Activated T-cell treated with anti-CD3 and anti-CD28 coated beads for 24 hours (primary cell): ENCODE measurements at regions not wholly inside any gene's neighbourhood (a gene's known extent, or its start where the extent isn't known, plus 50 kb on each side); places are given as distances from the start of the nearest gene placed in this dataset.
"Not testable (repeated sequence)": the region's sequence is repeated elsewhere in the genome, so short reads cannot be mapped to it uniquely, and the experiment has no call there.

ENCODE experiments used
- DNase-seq: peaks from one replicate; pipeline ENCODE4 v3.0.0-alpha.2; 2020; ENCODE audit warnings: low read depth

DNA sequence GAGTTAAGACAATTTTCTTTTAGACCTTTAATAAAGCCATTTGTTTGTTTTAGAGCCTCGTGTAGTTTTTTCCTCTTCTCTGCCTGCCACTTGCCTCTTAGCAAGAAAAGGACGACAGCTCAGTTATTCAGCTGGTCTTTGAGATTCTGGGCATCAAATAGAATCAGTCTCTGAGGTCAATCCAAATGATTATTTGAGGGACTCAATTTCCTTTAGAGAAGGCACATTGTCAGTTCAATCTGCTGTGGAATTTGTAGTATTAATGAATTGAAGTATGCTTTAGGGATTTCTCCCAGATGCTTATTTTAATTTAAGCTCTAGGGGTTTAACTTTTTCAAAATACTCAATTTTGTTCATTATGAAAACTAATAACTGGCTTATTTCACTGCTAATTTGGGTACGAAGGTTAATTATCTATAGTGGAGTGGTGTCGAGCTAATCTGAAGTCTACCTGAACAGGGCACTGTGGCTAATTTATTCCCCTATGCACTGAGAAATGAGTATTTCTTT is 841.2 kb upstream of the AUTS2 start:
- DNase-seq, result no peak

DNA sequence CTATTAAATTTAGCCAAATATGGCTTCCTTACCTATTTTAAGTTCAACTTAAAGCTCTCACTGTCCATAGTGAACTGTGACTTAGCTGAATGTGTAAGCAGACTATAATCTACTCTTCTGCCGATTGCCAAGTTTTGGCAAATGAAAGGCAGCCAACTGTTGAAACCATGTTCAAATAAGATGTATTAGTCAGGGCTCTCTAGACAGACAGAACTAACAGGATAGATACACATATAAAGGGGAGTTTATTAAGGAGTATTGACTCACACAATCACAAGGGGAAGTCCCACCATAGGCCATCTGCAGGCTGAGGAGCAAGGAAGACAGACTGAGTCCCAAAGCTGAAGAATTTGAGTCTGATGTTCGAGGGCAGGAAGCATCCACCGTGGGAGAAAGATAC is 837.7 kb upstream of the AUTS2 start:
- no peak for DNase-seq

DNA sequence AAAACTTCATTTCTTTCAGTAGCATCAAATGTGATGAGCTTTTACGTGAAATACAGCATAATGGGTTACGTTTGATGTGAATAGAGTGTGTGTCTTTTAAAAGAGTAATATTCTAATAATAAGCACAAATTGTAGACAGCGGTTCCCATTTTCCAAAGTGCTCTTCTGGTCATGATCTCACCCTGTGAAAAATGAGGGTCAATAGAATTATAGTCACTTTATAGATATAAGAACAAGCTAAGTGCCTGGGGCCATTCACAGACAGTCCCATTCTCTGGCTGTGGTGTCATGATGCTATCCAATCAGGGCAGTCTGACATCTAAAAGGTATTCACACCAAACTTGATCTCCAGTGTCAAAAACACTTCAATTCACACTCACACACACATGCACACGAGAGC is 830.8 kb upstream of the AUTS2 start:
- no peak for DNase-seq

DNA sequence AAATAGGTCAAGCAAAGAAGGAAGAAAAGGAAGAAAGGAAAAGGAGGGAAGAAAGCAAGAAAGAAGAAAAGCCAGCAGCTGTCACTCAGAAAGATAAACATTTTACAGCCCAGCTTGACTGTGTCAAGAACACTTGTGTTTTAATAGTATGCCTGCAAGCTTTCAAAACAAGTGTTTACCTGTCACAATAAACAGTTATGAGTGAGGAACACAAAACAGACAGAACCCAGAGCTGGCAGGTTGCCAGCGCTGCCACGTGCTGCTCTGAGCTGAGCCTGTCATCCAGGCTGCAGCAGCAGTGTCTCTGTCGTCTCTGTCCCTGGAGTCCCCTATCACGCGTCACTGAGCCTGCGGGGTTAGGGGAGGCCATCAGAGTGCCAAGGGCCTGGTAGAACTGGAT is 827.6 kb upstream of the AUTS2 start:
- no peak for DNase-seq

DNA sequence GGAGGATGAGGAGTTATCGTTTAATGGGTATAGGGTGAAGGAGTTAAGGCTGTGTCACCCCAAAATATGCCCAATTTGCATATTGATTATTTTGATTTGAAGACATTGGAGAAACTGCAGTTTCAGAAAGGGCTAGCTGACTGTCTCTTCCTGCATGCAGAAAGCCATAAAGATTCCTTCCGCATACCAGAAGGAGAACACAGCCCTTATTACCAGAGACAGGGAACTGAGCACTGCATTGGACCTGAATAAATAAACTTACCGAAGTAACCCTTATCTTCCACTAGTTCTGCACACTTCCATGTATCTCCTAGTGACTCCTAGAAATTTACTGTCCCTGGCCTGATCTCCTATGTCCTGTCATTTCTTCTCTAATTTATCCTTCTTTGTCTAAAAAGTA is 821.9 kb upstream of the AUTS2 start:
- no peak for DNase-seq

DNA sequence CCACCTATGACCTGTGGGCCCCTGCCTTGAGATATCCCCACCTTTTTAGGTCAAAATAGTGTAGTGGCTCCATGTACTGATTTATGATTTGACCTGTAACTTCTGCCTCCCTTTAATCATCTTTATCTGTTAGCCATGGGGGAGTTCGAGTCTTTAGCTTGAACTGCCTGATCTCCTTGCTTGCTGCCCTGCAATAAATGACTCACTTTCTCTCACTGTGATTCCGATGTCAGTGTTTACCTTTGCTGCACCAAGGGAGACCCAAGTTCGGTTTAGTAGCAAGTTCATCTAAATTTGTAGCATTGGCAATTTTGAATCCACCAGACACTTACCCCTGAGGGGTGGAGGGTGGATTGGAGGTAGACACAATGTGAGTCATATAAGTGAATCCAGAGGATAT is 814.6 kb upstream of the AUTS2 start:
- DNase-seq, result no peak

DNA sequence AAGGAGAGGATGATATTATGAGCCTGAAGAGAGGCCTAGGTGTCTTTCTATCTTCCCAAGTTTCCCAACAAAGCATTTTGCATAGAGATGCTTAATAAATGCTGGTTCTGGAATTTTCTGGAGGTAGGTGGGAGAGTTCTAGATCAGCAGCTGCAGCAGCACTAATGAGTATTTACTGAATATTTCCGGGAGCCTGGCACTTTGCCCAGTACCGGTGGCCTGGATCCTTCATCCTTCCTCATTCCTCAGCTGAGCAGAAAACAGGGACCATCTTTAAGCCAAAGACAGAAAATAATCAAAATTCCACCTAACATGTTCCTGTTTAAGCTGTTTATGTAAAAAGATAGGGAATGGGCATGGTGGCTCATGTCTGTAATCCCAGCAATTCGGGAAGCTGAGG is 813.2 kb upstream of the AUTS2 start:
- DNase-seq, result no peak

DNA sequence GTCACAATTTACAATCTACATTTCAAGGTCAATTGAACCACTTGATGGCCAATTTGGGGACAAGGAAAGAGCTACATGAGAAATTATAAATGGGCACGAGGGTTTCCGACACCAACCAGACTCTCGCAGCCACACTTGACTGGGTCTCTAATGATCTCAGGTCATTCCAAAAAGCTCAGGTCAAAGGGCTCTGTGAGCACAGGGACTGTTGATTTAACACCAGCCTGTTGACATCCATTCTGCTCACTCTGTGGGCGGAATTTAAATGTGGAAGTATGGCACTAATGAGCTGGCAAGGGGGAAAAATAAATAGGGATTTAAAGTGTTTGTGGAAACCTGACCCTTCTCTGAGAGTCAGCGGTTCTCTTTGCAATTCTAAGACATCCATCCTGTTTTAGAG is 810.7 kb upstream of the AUTS2 start:
- no peak for DNase-seq

DNA sequence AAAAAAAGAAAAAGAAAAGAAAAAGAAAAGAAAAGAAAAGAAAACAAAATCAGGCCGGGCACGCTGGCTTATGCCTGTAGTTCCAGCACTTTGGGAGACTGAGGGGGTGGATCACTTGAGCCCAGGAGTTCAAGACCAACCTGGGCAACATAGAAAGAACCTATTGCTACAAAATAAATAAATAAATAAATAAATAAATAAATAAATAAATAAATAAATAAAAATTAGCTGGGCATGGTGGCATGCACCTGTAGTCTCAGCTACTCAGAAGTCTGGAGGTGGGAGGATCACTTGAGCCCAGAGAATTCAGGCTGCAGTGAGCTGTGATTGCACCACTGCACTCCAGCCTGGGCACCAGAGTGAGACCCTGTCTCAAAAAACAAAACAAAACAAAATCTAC is 809.7 kb upstream of the AUTS2 start:
- DNase-seq, result not testable (repeated sequence)

DNA sequence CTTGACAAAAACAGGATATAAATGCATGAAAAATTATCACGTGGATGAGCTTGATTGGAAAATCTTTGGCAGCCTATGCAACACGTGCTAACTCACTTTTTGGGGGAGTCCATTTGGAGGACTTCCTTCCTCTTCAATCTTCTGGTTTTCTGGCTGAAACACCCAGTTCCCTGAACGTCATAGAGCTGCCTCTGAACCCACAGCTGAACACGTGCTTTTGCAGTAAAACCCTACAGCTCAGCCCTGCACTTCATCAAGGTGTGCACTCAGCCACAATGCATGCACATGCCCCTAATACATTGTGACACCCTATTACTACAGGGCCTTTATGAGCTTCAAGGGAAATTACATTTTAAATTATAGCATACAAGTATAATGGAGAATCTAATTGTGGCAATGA is 808.7 kb upstream of the AUTS2 start:
- no peak for DNase-seq

DNA sequence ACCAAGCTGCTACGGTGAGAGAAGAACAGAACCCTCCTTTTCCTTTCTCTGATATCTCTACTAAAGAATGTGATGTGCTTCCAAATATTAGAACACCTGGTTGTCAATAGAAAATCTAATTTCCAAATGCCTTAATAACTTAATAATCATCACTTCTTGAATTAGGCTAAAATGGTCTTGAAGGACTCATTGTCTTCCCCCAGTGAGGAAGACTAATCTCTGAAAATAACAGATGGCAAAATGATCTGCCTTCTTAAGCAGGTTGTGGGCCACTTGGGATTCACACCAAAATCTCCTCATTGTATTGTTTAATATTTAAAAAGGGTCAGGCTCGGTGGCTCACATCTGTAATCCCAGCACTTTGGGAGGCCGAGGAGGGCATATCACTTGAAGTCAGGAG is 805.9 kb upstream of the AUTS2 start:
- no peak for DNase-seq

DNA sequence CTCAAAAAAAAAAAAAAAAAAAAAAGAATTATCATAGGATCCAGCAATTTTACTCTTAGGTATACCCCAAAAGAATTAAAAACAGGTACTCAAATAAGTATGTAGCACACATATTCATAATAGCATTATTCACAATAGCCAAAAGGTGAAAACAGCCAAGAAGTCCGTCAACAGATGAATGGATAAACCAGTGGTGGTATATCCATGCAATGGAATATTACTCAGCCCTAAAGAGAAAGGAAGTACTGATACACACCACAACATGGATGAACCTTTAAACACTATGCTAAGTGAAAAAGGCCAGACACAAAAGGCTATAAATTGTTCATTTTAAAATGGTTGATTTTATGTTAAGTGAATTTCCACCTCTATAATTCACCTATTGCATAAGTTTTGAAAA is 804.8 kb upstream of the AUTS2 start:
- DNase-seq, result no peak

DNA sequence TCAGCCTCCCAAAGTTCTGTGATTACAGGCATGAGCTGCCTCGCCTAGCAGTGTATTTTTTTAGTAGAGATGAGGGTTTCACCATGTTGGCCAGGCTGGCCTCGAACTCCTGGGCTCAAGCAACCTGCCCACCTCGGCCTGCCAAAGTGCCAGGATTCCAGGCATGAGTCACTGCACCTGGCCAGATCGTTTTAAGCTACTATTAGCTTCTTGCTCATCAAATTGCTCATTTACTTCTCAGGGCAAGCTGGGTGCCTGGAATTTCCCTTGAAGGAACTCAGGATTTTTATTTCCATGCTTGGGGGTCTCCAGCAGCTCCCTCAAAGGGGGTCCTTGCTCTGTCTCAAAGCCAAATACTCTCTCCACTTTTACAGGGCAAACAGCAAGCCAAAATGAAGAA is 798.0 kb upstream of the AUTS2 start:
- no peak for DNase-seq

DNA sequence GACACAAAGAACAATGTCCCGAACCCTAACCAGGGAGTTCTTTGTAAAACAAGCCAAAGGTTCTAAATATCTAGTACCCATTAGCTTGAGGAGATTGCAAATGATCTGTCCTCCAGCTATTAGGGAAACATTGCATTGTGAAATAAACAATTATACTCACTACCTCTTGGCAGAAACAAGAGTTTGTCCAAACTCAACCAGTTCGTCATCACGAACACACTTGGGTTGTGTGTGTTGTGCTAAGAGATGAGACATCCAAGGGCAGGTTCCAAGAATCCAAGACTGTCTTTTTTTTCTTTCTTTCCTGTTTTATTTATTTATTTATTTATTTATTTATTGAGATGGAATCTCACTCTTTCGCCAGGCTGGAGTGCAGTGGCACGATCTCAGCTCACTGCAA is 793.1 kb upstream of the AUTS2 start:
- DNase-seq, result no peak

DNA sequence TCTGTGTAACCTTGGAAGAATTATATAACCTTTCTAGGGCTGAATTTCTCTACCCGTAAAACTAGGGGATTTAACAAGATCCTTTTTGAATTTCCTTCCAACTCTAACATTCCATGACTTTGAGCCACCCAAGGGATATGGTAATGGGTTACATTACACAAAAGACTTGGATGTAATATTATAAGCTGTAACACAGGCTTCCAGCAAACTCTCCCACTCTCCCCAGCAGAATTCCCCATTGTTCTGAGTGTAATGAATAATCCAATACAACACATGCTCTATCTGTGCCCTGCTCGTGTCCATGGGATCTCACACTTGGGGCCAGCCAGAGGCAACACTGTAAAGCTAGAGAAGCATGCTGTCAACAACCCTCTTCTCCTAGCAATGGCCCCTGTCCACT is 790.6 kb upstream of the AUTS2 start:
- no peak for DNase-seq

DNA sequence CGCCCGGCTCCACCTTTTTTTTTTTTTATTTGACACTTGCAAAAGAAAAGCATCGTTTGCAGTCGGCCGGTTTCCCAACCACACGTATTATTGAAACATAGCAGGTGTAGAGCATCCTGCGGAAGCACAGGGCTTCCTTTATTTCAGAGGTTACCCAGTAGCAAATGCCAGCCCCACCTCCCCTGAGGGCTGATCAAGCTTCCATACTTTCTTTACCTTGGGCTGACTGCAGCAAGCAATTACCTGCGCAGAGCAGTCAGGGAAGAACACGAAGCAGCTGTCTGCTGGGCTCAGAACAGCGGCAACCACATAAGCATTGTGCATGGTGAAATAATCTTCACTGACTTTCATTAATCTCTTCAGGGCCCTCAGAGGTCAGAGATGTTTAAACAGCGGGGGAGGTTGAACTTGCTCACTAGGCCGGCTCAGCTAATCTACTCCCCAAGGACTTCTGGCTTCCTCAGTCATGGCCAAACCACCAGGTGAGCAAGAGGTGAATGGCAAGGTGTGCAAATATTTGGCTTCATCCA is 784.7 kb upstream of the AUTS2 start:
- DNase-seq, result no peak

DNA sequence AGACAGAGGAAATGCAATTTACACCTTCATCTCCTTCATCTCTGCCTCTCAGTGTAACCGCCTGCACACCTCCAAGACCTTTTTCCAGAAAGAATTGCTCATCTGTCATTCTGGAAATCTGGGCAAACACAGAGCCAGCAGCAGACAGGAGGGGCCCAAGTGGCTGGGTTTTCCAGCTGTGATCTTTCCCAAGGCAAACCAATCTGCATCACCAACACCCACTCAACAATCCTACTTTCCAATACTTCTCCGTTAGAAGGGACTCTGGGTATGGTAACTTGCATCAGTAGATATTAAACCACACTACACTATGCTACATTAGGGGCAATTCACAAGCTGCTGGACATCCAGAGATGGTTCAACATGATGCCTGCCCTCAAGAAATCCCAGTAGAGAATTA is 781.8 kb upstream of the AUTS2 start:
- DNase-seq, result no peak

DNA sequence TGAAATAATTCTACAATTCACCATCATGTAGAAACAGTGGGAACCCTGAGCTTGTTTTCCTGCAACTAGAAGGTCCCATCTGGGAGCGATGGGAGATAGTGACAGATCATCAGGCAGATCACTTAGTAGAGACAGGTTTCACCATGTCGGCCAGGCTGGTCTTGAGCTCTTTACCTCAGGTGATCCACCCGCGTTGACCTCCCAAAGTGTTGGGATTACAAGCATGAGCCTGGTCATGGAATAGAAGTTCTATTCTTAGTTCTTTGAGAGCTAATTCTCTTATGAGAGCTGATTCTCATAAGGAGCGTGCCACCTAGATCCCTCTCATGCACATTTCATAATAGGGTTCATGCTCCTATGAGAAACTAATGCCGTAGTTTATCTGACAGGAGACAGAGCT is 778.0 kb upstream of the AUTS2 start:
- DNase-seq, result no peak

DNA sequence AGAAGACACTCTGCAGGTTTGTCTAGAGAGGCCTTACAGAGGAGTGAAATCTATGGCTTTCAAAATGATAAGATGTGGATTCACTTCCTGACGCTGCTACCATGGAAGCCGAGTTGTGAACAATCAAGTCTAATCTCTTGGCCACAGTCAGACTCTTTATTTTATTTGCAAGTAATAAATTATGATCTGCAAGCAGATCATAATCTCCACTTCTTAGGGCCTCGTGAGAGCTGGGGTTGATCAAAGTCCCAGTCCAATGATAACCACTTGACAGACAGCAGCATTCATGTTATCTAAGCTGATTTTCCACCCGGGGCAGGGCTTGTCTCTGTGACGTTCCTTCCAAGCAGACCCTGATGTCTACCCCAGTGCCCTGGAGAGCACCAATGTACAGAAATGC is 776.4 kb upstream of the AUTS2 start:
- DNase-seq, result no peak

DNA sequence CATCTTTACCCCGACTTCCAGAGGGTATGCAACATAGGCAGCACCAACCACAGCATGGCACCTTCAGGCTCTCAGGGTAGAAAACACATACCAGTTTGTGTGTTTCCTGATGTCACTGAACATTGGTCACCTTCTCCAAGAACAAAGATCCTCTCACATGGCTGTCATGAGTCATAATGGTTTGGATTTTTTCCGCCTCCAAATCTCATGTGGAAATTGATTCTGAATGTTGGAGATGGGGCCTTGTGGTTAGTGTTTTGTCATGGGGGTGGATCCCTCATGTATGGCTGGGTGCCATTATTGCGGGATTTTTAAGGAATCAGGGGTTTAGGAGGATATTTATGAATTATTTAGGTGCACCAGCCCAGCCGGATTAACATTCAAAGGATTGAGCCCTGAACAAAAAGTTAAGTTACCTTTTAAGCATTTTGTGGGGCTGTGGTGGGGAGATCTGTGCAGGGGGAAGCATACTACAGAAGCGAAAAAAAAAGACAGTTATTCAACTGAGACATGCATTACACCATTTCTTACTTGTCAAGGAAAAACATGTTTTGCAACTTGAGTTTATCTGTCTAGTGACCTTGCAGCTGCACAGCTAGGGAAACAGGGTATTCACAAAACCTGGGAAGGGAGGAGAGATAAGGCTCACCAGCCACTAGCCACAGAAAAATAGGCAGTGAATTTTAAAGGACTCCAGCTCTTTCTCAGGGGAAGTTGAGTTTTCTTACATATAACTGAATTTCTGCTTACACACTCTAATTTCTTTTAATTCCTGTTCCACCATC is 774.1 kb upstream of the AUTS2 start:
- DNase-seq, result no peak

DNA sequence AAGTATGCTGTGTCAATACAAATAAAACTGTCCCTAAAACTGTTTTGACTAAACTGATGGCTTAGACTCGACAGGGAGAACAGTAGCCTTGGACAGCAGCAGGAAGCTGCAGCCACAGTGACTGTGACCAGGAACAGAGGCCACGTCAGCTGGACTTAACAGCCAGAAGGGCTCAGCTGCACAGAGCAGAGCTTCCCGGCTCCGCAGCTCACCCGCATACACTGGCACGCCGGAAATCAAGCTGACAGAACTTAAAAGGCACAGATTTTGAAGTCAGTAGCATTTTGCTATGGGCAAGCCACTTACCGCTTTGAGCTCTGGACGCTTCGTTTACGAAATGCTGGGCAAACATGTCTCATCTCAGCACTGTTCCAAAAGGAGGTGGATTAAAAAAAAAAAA is 769.7 kb upstream of the AUTS2 start:
- DNase-seq, result no peak

DNA sequence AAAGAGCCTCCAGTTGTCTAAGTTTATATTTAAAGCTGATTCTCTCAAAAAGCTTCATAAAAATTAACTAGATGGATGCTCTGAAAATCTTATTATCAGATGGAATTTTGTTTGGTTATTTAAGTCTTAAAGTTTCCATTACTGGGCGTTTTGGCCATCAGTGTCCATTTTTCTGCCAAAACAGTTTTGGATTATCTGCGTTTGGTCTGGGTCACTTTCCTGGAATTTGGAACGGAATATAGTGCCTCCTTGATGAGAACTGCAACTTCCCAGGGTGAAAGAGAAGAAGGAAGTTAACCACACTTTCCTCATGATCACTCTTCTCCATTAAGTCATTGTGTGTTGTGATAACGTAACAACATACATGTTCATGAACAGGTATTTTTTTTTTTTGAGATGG is 764.9 kb upstream of the AUTS2 start:
- DNase-seq, result no peak

DNA sequence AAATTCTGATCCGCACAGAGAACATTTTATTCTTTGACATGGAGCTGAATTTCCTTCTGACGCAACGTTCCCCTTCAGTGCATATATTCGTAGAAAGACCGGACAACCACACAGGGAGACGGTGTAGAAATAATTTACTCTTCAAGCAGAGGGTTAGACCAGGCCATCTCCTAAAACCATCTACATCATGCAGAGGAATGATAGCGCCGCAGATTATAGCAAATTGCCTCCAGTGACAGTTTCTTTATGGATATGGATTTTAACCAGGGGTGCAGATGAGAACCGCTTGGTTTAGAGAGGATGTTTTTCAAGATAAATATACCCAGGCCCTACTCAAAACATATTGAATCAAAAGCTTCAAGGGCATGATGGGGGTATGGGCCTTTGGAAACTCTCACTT is 759.3 kb upstream of the AUTS2 start:
- DNase-seq, result no peak

DNA sequence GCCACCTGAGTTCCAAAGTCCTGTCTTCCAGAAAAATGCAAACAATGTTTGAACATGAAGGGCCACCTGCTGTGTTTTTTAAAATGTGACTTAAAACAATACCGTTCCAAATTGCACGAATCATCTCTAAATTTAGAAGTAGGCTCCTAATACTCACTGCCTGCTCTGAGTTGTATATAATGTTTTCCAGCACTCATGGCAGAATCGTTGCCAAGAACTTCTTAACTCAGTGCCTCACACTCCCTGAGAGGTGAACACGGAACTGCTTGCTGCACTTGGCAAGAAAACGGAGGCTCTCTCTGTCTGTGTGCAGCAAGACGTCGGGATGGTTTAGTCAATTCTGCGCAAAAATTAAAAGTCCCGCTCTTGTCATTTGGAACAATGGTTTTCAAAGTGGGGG is 757.3 kb upstream of the AUTS2 start:
- no peak for DNase-seq
